Dermis microvascular lymphatic vessel endothelial cell (primary cell): ENCODE measurements at regions not wholly inside any gene's neighbourhood (a gene's known extent, or its start where the extent isn't known, plus 50 kb on each side); places are given as distances from the start of the nearest gene placed in this dataset.

Experiments
- DNase-seq, 2 donors: peaks; one replicate each; pipeline versions ENCODE4 v3.0.0 to v3.0.0-alpha.2; 2010; ENCODE audit warnings: low read depth in 2 of 2

DNA sequence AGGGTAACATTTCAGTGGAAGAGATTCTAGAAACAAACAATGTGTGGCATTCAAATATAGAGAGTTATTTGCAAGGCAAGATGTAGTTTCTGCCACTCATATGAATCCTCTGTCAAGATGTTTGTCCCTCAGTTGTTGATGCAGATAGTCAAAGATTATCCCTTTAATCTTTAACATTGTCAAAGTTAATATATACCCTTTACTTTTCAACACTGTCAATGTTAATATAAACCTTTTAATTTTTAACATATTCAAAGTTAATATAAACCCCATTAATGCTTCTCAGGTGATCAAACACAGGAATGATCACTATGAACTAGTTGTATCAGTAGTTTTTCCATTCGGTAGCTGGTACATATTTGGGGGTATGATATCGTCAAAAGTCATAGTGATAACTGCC is 51.9 kb upstream of the PICALM start:
- DNase-seq = no peak

DNA sequence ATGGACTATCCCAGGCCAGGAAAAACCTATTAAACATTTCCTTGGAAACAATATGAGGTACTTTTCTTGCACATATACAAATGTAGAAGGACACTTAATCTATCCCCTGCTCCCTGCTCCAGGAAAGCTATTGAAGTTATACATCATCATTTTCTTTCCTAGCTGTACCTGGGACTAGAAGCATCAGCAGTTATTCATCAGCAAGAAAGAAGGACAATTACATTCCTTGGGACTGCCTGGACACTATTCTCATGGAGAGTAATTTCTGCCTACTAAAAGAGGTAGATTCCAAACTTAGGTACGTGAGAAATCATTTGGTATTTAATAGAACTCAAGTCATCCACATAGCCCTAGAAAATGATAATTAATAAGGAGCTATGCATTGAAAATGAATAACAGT is 51.0 kb upstream of the PICALM start:
- DNase-seq = no peak

- no peak for DNase-seq
These were observed 50.2 kb upstream of the PICALM start for GRCh38 chr11:86119077-86119476.
